ENCODE measurements at regions not wholly inside any gene's neighbourhood (a gene's known extent, or its start where the extent isn't known, plus 50 kb on each side); places are given as distances from the start of the nearest gene placed in this dataset.

- no peak for DNase-seq (ENCODE audit: low read depth)
Measured at GRCh38 chr5:82396871-82397514, 118.8 kb upstream of the RPS23 start.

GRCh38 chr5:82396396-82396795 lies 118.2 kb upstream of the RPS23 start:
- no peak for DNase-seq (ENCODE audit: low read depth)

- DNase-seq (ENCODE audit: low read depth): no peak
Measured at GRCh38 chr5:82393951-82394350, 115.8 kb upstream of the RPS23 start.

- DNase-seq (ENCODE audit: low read depth): no peak
Measured at GRCh38 chr5:82390088-82390487, 111.9 kb upstream of the RPS23 start.

GRCh38 chr5:82389347-82389746 lies 111.2 kb upstream of the RPS23 start:
- DNase-seq (ENCODE audit: low read depth): no peak

GRCh38 chr5:82388181-82388580 lies 110.0 kb upstream of the RPS23 start:
- DNase-seq (ENCODE audit: low read depth): no peak

GRCh38 chr5:82387819-82388166 lies 109.6 kb upstream of the RPS23 start:
- no peak for DNase-seq (ENCODE audit: low read depth)

- DNase-seq (ENCODE audit: low read depth): no peak
Measured at GRCh38 chr5:82387001-82387818, 109.1 kb upstream of the RPS23 start.

- no peak for DNase-seq (ENCODE audit: low read depth)
Measured at GRCh38 chr5:82386576-82386975, 108.4 kb upstream of the RPS23 start.

- DNase-seq (ENCODE audit: low read depth): no peak
Measured at GRCh38 chr5:82384034-82384750, 106.0 kb upstream of the RPS23 start.

- DNase-seq (ENCODE audit: low read depth): no peak
Measured at GRCh38 chr5:82381591-82381990, 103.4 kb upstream of the RPS23 start.

GRCh38 chr5:82376307-82376706 lies 98.2 kb upstream of the RPS23 start:
- DNase-seq (ENCODE audit: low read depth): no peak

GRCh38 chr5:82375488-82376244 lies 97.5 kb upstream of the RPS23 start:
- DNase-seq (ENCODE audit: low read depth): no peak

- no peak for DNase-seq (ENCODE audit: low read depth)
Measured at GRCh38 chr5:82374637-82375036, 96.5 kb upstream of the RPS23 start.

GRCh38 chr5:82367930-82368329 lies 89.8 kb upstream of the RPS23 start:
- no peak for DNase-seq (ENCODE audit: low read depth)

GRCh38 chr5:82365744-82366228 lies 87.6 kb upstream of the RPS23 start:
- DNase-seq (ENCODE audit: low read depth): no peak

GRCh38 chr5:82365026-82365425 lies 86.9 kb upstream of the RPS23 start:
- DNase-seq (ENCODE audit: low read depth): no peak

- DNase-seq (ENCODE audit: low read depth): no peak
Measured at GRCh38 chr5:82364497-82364896, 86.3 kb upstream of the RPS23 start.

- no peak for DNase-seq (ENCODE audit: low read depth)
Measured at GRCh38 chr5:82363524-82363923, 85.4 kb upstream of the RPS23 start.

GRCh38 chr5:82362636-82363035 lies 84.5 kb upstream of the RPS23 start:
- no peak for DNase-seq (ENCODE audit: low read depth)

GRCh38 chr5:82360022-82360421 lies 81.9 kb upstream of the RPS23 start:
- no peak for DNase-seq (ENCODE audit: low read depth)

GRCh38 chr5:82359272-82359671 lies 81.1 kb upstream of the RPS23 start:
- no peak for DNase-seq (ENCODE audit: low read depth)

Data from T follicular helper cell (primary cell).